HL-60 (cell line): ENCODE measurements at regions not wholly inside any gene's neighbourhood (a gene's known extent, or its start where the extent isn't known, plus 50 kb on each side); places are given as distances from the start of the nearest gene placed in this dataset.

Experiments
- CTCF ChIP-seq: IDR thresholded peaks from one replicate; pipeline ENCODE4 v1.5.1; 2011; ENCODE audit warnings: low read length, control low read depth, inconsistent platforms; ENCODE audit not compliant: insufficient read depth
- GABPA ChIP-seq: IDR thresholded peaks from 2 replicates; pipeline ENCODE4 v1.6.1; 2012; ENCODE audit warnings: low read depth
- POLR2AphosphoS5 ChIP-seq: IDR thresholded peaks from 2 replicates; pipeline ENCODE4 v1.6.1; 2012; ENCODE audit warnings: low read depth
- REST ChIP-seq: IDR thresholded peaks from 2 replicates; pipeline ENCODE4 v1.6.1; 2012; ENCODE audit warnings: low read depth; ENCODE audit not compliant: insufficient replicate concordance

- no peak for TF ChIP-seq POLR2AphosphoS5
- no peak for TF ChIP-seq REST
- TF ChIP-seq CTCF = no peak
- no peak for TF ChIP-seq GABPA
These were observed 930.6 kb upstream of the ZNF722 start for GRCh38 chr7:63067897-63068585.
